ENCODE measurements at regions not wholly inside any gene's neighbourhood (a gene's known extent, or its start where the extent isn't known, plus 50 kb on each side); places are given as distances from the start of the nearest gene placed in this dataset.
A peak's percentile ranks its signal among the peaks of the same experiment; 100 is the strongest.

- TF ChIP-seq CTCF (IDR thresholded peaks at IDR 0.05) (peak in 1 of 6 experiments; percentile 22), POLR2A (IDR thresholded peaks at IDR 0.05) (no peak)
Measured at GRCh38 chrX:114500622-114501021, 83.3 kb upstream of the HTR2C start.

Data from esophagus squamous epithelium (tissue), 4 donors.